Ascending aorta (tissue), 2 donors: ENCODE measurements at regions not wholly inside any gene's neighbourhood (a gene's known extent, or its start where the extent isn't known, plus 50 kb on each side); places are given as distances from the start of the nearest gene placed in this dataset.

ENCODE experiments used
- DNase-seq, 2 donors: peaks; one replicate each; pipeline ENCODE4 v3.0.0-alpha.2; 2019; ENCODE audit warnings: low spot score in 2 of 2
- H3K27ac ChIP-seq, 2 donors: fragments of 200-600 bp; sonication (generic); one replicate each; pipeline ENCODE4 v1.5.1; 2016 to 2017; ENCODE audit warnings: mild to moderate bottlenecking in 1 of 2
- H3K27me3 ChIP-seq: fragments of 200-600 bp; sonication (generic); one replicate; pipeline ENCODE4 v1.5.1; 2017
- H3K36me3 ChIP-seq, 2 donors: fragments of 200-600 bp; sonication (generic); one replicate each; pipeline ENCODE4 v1.5.1; 2016
- H3K4me1 ChIP-seq, 2 donors: fragments of 200-600 bp; sonication (generic); one replicate each; pipeline ENCODE4 v1.5.1; 2016 to 2017; ENCODE audit warnings: mild to moderate bottlenecking in 1 of 2
- H3K4me3 ChIP-seq, 2 donors: fragments of 200-600 bp; sonication (generic); one replicate each; pipeline ENCODE4 v1.5.1; 2016 to 2017; ENCODE audit warnings: mild to moderate bottlenecking in 1 of 2
- H3K9me3 ChIP-seq, 2 donors: fragments of 200-600 bp; sonication (generic); one replicate each; pipeline ENCODE4 v1.5.1; 2016
- CTCF ChIP-seq, 3 experiments: fragments of 200-600 bp in 2 of 3; fragments of 450-650 bp in 1 of 3; sonication (generic) in 2 of 3; IDR thresholded peaks; one replicate each; pipeline ENCODE4 v1.5.1; 2016 to 2019; ENCODE audit warnings: antibody characterized with exemption in 3 of 3, mild to moderate bottlenecking in 1 of 3, moderate library complexity in 1 of 3
- intact Hi-C: fragments of 100-400 bp; cut with DNase I; formaldehyde crosslinking; loops from one replicate; pipeline ENCODE4 v1.15.1; 2023

DNA sequence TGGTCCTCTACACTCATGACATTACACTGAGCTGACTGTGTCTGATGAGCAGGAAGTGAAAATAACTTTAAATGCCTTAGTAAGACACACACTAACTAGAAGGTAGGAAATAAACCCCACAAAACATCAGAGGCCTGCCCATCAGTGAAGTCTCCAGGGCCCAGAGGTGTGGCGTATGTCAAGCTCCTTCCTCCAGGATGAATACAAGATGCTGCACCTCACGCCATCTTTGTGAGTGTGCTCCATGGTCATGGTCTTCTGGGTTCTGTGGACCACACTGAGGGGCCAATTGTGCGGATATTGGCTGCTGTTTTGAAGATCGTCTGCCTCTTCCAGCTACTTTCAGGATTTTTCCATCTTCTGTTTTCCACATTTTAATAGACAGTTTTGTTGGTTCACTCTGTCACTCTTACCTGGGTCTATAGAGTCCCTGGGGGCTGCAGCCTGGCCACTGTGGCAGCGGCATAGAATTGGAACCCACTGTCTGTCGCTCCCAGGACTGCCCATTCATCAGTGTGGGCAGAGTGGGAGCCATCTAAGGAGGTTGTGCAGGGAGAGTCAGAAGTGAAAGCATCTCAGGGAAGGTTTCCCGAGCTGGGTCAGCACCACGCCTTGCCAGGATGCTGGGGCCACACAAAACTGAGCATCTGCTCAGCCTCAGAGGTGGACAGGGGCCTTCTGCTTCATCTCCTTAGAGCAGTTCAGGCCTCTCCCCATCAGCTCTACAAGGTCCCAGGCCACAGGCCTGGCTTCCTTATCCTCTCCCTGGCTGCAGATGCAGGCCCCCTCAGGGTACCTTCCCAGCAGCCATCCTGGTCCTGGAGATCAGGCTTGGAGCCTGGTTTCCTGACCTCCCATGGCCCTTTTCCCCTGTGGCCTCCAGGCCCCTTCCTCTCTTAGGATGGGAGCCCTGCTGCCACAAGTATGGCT is 57.5 kb upstream of the C14orf180 start:
- Histone ChIP-seq H3K27ac (no peak overlapping the region), H3K9me3 (peaks cover 5 to 7% of the 10 kb centered on the region in 2 donors), H3K4me3 (no peak overlapping the region), H3K4me1 (no peaks in the 10 kb centered on the region), H3K27me3 (no peaks in the 10 kb centered on the region), H3K36me3 (no peaks in the 10 kb centered on the region)
- no peak for TF ChIP-seq CTCF (IDR thresholded peaks at IDR 0.05)
- DNase-seq = peak in 1 of 2 donors; percentile 34
- intact Hi-C loops = no loop called here

GRCh38 chr14:104522926-104523545 is 56.5 kb upstream of the C14orf180 start:
- peaks cover 0 to 3% of the 10 kb centered on the region in 2 donors for H3K9me3 ChIP-seq
- H3K4me1 ChIP-seq = no peaks in the 10 kb centered on the region
- H3K27ac ChIP-seq = no peak overlapping the region
- no peaks in the 10 kb centered on the region for H3K36me3 ChIP-seq
- TF ChIP-seq CTCF (IDR thresholded peaks at IDR 0.05) = no peak
- intact Hi-C loops = no loop called here
- DNase-seq = peak in 1 of 2 donors; percentile 50
- H3K4me3 ChIP-seq = no peak overlapping the region
- H3K27me3 ChIP-seq = no peaks in the 10 kb centered on the region

DNA sequence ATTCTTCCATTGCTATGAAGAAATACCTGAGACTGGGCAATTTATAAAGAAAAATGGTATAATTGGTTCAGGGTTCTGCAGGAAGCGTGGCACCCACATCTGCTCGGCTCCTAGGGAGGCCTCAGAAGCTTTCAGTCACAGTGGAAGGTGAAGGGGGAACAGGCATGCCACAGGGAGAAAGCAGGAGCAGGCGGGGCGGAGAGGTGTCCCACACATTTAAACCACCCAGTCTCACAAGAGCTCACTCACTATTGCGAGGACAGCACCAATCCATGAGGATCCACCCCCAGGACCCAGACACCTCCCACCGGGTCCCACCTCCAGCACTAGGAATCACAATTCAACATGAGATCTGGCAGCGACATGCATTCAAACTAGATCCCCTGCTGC is 56.0 kb upstream of the C14orf180 start:
- DNase-seq = peak in 1 of 2 donors; percentile 48

GRCh38 chr14:104524726-104525125 is 54.8 kb upstream of the C14orf180 start:
- H3K36me3 ChIP-seq = no peaks in the 10 kb centered on the region
- H3K4me3 ChIP-seq = no peak overlapping the region
- H3K9me3 ChIP-seq = peaks cover 0 to 3% of the 10 kb centered on the region in 2 donors
- H3K4me1 ChIP-seq = no peaks in the 10 kb centered on the region
- H3K27me3 ChIP-seq = no peaks in the 10 kb centered on the region
- TF ChIP-seq CTCF (IDR thresholded peaks at IDR 0.05) = no peak
- intact Hi-C loops = no loop called here
- H3K27ac ChIP-seq = no peak overlapping the region
- DNase-seq = peak in 1 of 2 donors; percentile 33

More for the DNA sequence above, 56.0 kb upstream of the C14orf180 start:
- H3K4me3 ChIP-seq = no peak overlapping the region
- intact Hi-C loops = no loop called here
- peaks cover 0 to 3% of the 10 kb centered on the region in 2 donors for H3K9me3 ChIP-seq
- no peaks in the 10 kb centered on the region for H3K27me3 ChIP-seq
- H3K4me1 ChIP-seq = no peaks in the 10 kb centered on the region
- no peak overlapping the region for H3K27ac ChIP-seq
- TF ChIP-seq CTCF (IDR thresholded peaks at IDR 0.05) = no peak
- H3K36me3 ChIP-seq = no peaks in the 10 kb centered on the region

DNA sequence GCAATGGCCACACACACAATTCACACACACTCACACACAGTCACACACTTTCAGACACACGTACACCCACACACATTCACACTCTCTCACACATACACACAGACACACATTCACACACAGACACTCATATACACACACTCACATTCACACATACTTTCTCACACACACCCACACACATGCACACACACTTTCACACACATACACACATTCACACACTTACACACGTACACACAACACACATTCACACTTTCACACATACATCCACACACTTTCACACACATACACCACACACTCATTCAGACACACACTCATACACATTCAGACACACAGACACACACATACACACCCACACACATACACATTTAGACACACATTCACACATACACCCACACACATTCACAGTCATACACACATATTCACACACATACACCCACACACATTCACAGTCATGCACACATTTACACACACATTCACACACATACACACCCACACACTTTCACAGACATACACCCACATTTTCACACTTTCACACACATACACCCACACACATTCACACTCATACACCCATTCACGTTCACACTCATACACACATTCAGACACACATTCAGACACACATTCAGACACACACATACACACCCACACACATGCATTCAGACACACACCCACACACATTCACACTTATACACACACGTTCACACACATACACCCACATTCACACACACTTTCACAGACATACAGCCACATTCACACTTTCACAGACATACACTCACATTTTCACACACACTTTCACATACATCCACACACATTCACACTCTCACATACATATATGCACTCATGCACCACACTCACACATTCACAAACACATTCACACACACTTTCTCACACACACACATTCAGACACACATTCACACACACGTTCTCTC is 52.6 kb upstream of the C14orf180 start:
- no peaks in the 10 kb centered on the region for H3K36me3 ChIP-seq
- intact Hi-C loops = no loop called here
- DNase-seq = peak in 1 of 2 donors; percentile 13
- H3K27ac ChIP-seq = no peak overlapping the region
- no peaks in the 10 kb centered on the region for H3K27me3 ChIP-seq
- peaks cover 0 to 3% of the 10 kb centered on the region in 2 donors for H3K9me3 ChIP-seq
- H3K4me1 ChIP-seq = no peaks in the 10 kb centered on the region
- H3K4me3 ChIP-seq = no peak overlapping the region
- TF ChIP-seq CTCF (IDR thresholded peaks at IDR 0.05) = no peak
